Astrocyte of the spinal cord (primary cell): ENCODE measurements at regions not wholly inside any gene's neighbourhood (a gene's known extent, or its start where the extent isn't known, plus 50 kb on each side); places are given as distances from the start of the nearest gene placed in this dataset.

Source experiments
- DNase-seq: peaks from one replicate; pipeline ENCODE4 v3.0.0; 2011; ENCODE audit warnings: low read depth, low spot score
- H3K4me3 ChIP-seq: 2 replicates; pipeline ENCODE4 v1.5.1; 2011; ENCODE audit warnings: low read depth, mild to moderate bottlenecking, low read length, moderate library complexity
- CTCF ChIP-seq: IDR thresholded peaks from 2 replicates; pipeline ENCODE4 v1.5.1; 2012; ENCODE audit warnings: low read depth, mild to moderate bottlenecking, low read length, inconsistent platforms
- in situ Hi-C: cut with HindIII; loops from 2 replicates; pipeline ENCODE4 v1.10.0; 2017; ENCODE audit warnings: low sequenced_read_pairs

- in situ Hi-C loops = no loop called here
- TF ChIP-seq CTCF = no peak
- DNase-seq = no peak
- H3K4me3 ChIP-seq = no peak overlapping the region
Observed at GRCh38 chr7:12456506-12456905, 52.8 kb upstream of the VWDE start.

- peak; percentile 71 for TF ChIP-seq CTCF
- no peak overlapping the region for H3K4me3 ChIP-seq
- in situ Hi-C loops = no loop called here
- DNase-seq = peak; percentile 49
Observed at GRCh38 chr7:12458520-12459131, 55.0 kb upstream of the VWDE start.

- no peak overlapping the region for H3K4me3 ChIP-seq
- no peak for DNase-seq
- TF ChIP-seq CTCF = no peak
- in situ Hi-C loops = no loop called here
Observed at GRCh38 chr7:12467837-12468236, 64.2 kb upstream of the VWDE start.

GRCh38 chr7:12469568-12469967 is 65.9 kb upstream of the VWDE start:
- TF ChIP-seq CTCF = no peak
- H3K4me3 ChIP-seq = no peak overlapping the region
- in situ Hi-C loops = no loop called here
- no peak for DNase-seq

- no peak for DNase-seq
- in situ Hi-C loops = no loop called here
- H3K4me3 ChIP-seq = no peak overlapping the region
- TF ChIP-seq CTCF = no peak
Observed at GRCh38 chr7:12470930-12471329, 67.3 kb upstream of the VWDE start.

- no peak overlapping the region for H3K4me3 ChIP-seq
- TF ChIP-seq CTCF = no peak
- in situ Hi-C loops = no loop called here
- no peak for DNase-seq
Observed at GRCh38 chr7:12474035-12474434, 70.4 kb upstream of the VWDE start.
